ENCODE measurements at regions not wholly inside any gene's neighbourhood (a gene's known extent, or its start where the extent isn't known, plus 50 kb on each side); places are given as distances from the start of the nearest gene placed in this dataset.

DNA sequence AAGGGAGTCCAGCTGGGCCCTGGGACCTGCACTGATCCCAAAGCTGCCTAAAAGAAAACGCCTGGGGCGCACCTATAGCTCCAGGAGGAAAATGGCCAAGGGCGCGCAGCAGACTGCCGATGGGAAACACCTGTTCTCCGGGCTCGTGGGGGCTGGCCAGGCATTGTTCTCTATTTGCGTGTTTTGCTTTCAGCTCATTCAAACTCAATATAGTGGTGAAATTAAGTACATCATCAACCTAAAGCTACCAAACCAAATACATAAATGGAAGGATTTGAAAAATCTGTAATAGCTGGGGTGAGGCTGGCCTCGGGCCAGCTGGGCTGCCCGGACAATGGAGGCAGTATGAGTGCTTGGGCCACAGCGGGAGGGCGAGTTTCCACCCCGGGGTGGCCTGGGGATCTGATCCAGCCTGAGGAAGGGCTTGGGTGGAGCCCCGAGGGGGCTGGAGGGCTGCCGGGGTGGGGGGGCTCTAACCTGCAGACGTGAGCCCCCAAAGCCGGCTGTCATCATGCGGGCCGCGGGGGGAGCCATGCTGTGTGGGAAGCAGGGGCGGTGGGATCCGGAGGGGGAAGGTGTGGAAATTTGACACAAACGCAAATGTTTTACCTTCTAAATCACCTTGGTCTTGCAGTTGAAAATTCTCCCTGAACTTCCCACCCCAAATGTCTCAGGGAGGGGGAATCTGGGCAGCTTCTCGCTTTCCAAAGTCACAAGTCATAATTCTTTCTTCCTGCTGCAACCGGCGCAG lies 77.6 kb downstream of the ASB1 start:
- TF ChIP-seq, protein P1, sequence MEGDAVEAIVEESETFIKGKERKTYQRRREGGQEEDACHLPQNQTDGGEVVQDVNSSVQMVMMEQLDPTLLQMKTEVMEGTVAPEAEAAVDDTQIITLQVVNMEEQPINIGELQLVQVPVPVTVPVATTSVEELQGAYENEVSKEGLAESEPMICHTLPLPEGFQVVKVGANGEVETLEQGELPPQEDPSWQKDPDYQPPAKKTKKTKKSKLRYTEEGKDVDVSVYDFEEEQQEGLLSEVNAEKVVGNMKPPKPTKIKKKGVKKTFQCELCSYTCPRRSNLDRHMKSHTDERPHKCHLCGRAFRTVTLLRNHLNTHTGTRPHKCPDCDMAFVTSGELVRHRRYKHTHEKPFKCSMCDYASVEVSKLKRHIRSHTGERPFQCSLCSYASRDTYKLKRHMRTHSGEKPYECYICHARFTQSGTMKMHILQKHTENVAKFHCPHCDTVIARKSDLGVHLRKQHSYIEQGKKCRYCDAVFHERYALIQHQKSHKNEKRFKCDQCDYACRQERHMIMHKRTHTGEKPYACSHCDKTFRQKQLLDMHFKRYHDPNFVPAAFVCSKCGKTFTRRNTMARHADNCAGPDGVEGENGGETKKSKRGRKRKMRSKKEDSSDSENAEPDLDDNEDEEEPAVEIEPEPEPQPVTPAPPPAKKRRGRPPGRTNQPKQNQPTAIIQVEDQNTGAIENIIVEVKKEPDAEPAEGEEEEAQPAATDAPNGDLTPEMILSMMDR (IDR thresholded peaks at IDR 0.05) = no peak
- no peak for TF ChIP-seq EP300 (IDR thresholded peaks at IDR 0.05)
- TF ChIP-seq POLR2A (IDR thresholded peaks at IDR 0.05) = no peak

Measured in ovary (tissue), 3 donors.